HG02798 (cell line): ENCODE measurements at regions not wholly inside any gene's neighbourhood (a gene's known extent, or its start where the extent isn't known, plus 50 kb on each side); places are given as distances from the start of the nearest gene placed in this dataset.

Experiments used
- ATAC-seq: cut with Tn5 transposase; IDR thresholded peaks from one replicate; pipeline ENCODE4 v1.9.1; 2021; ENCODE audit warnings: mild to moderate bottlenecking; ENCODE audit not compliant: unreplicated experiment, poor library complexity

- no peak for ATAC-seq
These were observed 512.9 kb upstream of the KLF4 start for GRCh38 chr9:108002371-108002956.

GRCh38 chr9:108001237-108001636 is 511.7 kb upstream of the KLF4 start:
- ATAC-seq = no peak

- ATAC-seq = no peak
These were observed 510.3 kb upstream of the KLF4 start for GRCh38 chr9:107999890-108000289.

- ATAC-seq = no peak
These were observed 509.4 kb upstream of the KLF4 start for GRCh38 chr9:107999011-107999410.

- no peak for ATAC-seq
These were observed 505.1 kb upstream of the KLF4 start for GRCh38 chr9:107994648-107995047.

- no peak for ATAC-seq
These were observed 502.7 kb upstream of the KLF4 start for GRCh38 chr9:107992271-107992670.

GRCh38 chr9:107991581-107991980 is 502.0 kb upstream of the KLF4 start:
- ATAC-seq = no peak

GRCh38 chr9:107989544-107989943 is 500.0 kb upstream of the KLF4 start:
- ATAC-seq = no peak

GRCh38 chr9:107989099-107989498 is 499.5 kb upstream of the KLF4 start:
- ATAC-seq = no peak

GRCh38 chr9:107984956-107985355 is 495.4 kb upstream of the KLF4 start:
- ATAC-seq = no peak

GRCh38 chr9:107983762-107984161 is 494.2 kb upstream of the KLF4 start:
- no peak for ATAC-seq

GRCh38 chr9:107983181-107983603 is 493.6 kb upstream of the KLF4 start:
- ATAC-seq = no peak

GRCh38 chr9:107982745-107983144 is 493.2 kb upstream of the KLF4 start:
- ATAC-seq = no peak

- no peak for ATAC-seq
These were observed 492.4 kb upstream of the KLF4 start for GRCh38 chr9:107982001-107982400.

GRCh38 chr9:107980984-107981383 is 491.4 kb upstream of the KLF4 start:
- ATAC-seq = no peak

- ATAC-seq = no peak
These were observed 487.2 kb upstream of the KLF4 start for GRCh38 chr9:107976767-107977166.

GRCh38 chr9:107975426-107976010 is 485.9 kb upstream of the KLF4 start:
- no peak for ATAC-seq

GRCh38 chr9:107973451-107973850 is 483.9 kb upstream of the KLF4 start:
- no peak for ATAC-seq

GRCh38 chr9:107972346-107972745 is 482.8 kb upstream of the KLF4 start:
- ATAC-seq = no peak

- ATAC-seq = no peak
These were observed 481.7 kb upstream of the KLF4 start for GRCh38 chr9:107971241-107971640.

- no peak for ATAC-seq
These were observed 481.2 kb upstream of the KLF4 start for GRCh38 chr9:107970726-107971125.

GRCh38 chr9:107969727-107970126 is 480.2 kb upstream of the KLF4 start:
- no peak for ATAC-seq
